Astrocyte of the cerebellum (primary cell): ENCODE measurements at regions not wholly inside any gene's neighbourhood (a gene's known extent, or its start where the extent isn't known, plus 50 kb on each side); places are given as distances from the start of the nearest gene placed in this dataset.

Source experiments
- DNase-seq: peaks from one replicate; pipeline ENCODE4 v3.0.0-alpha.2; 2011; ENCODE audit warnings: low read depth
- H3K4me3 ChIP-seq: 2 replicates; pipeline ENCODE4 v1.5.1; 2011; ENCODE audit warnings: mild to moderate bottlenecking, low read depth, low read length, moderate library complexity
- CTCF ChIP-seq: IDR thresholded peaks from 2 replicates; pipeline ENCODE4 v1.5.1; 2012; ENCODE audit warnings: low read length, low read depth, moderate library complexity, mild to moderate bottlenecking; ENCODE audit errors: missing control alignments
- in situ Hi-C: cut with HindIII; loops from 2 replicates; pipeline ENCODE4 v1.10.0; 2017; ENCODE audit warnings: low sequenced_read_pairs

DNA sequence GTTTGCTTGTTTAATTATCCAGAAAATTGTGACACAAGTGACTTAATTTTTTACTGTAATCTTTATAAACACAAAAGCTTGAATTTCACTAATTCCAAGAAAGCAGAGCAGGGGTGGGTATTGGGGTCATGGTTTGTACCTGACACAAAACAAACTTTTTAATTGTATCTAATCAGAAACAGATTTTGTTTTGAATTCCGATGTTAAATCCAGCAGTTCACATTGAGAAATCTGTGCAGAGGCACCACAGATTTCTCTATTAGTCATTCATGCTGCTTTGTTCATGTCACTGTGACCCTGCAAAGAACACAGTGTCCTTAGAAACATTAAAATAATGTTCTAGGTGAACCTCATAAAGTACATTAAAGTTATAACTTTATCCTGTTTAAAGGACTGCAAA is 443.4 kb downstream of the NYAP2 start:
- TF ChIP-seq CTCF, result no peak
- DNase-seq, result peak; percentile 49
- no peak overlapping the region for H3K4me3 ChIP-seq
- in situ Hi-C loops, result no loop called here

DNA sequence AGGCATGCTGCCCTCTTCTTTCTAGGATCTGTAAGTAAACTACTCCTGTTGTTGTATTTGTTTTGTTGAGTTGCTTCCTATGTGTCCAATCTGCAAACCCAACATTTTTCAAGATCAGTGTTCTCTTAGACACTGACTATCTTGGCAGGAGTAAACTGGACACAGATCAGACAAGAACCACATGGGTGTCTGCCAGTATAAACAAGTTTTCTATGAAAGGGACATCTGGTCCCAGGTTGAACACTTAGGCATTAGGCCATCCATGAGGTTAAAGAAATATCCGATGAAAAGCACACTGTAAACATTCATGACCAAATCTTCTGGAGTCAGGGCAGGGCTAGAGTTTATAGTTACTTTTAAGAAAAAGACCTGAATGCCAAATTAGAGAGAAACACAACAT is 441.8 kb downstream of the NYAP2 start:
- DNase-seq, result peak; percentile 53
- in situ Hi-C loops, result no loop called here
- no peak overlapping the region for H3K4me3 ChIP-seq

GRCh38 chr2:225837328-225837727 is 437.8 kb downstream of the NYAP2 start:
- H3K4me3 ChIP-seq, result no peak overlapping the region
- no peak for TF ChIP-seq CTCF
- in situ Hi-C loops, result no loop called here
- no peak for DNase-seq

More for the DNA sequence above, 441.8 kb downstream of the NYAP2 start:
- no peak for TF ChIP-seq CTCF

DNA sequence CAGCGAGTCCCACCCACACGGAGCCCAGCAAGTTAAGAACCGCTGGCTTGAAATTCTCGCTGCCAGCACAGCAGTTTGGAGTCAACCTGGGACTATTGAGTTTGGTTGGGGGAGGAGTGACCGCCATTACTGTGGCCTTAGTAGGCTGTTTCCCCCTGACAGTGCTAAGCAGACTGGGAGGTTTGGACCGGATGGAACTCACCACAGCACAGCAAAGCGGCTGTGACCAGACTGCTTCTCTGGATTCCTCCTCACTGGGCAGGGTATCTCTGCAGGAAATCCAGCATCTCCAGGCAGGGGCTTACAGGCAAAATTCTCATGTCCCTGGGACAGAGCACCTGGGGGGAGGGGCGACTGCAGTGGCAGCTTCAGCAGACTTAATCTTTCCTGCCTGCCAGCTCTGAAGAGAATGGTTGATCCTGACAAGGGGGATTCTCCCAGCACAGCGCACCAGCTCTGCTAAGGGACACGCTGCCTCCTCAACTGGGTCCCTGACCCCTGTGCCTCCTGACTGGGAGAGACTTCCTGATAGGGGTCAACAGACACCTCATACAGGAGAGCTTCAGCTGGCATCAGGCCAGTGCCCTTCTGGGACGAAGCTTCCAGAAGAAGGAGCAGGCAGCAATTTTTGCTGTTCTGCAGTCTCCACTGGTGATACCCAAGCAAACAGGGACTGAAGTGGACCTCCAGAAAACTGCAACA is 425.4 kb downstream of the NYAP2 start:
- DNase-seq, result no peak
- no peak overlapping the region for H3K4me3 ChIP-seq
- TF ChIP-seq CTCF, result no peak
- in situ Hi-C loops, result no loop called here

DNA sequence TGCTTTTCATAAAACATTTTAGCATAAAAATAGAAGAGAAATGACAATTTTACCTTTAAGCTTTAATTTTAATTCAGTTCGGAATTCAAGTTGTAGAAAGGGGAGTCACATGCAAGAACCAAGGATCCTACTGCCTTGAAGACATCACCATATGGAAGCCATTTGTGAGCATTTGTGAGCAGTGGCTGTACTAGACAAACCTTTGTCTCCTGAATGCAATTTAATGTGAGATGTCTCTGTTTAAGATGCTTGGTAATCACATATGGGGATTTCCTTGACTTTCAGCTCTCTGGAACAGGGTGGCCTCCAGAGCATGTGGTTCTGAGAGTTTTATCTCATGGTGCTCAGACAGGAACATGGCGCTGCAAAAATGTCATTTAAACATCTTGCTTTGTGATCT is 421.8 kb downstream of the NYAP2 start:
- in situ Hi-C loops, result no loop called here
- no peak for TF ChIP-seq CTCF
- DNase-seq, result no peak
- H3K4me3 ChIP-seq, result no peak overlapping the region

DNA sequence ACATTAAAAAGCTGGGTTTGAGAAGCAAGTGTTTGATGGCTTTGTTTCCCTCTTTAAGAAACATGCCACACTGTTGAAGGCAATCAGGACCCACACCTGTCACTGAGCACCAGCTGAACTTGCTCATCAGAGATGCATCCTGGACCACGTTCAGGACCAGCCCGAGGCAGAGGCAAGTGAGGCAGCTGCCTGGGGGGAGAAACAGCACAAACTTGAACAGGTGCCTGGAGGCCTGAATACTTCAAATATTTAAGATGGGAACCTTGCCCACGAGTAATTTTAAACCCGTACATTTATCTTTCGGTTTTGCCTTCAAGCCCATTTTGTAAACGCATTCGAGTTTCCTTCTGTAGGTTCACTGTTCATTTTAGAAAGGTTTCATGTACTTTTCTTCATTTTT is 421.3 kb downstream of the NYAP2 start:
- in situ Hi-C loops, result no loop called here
- peak; percentile 4 for DNase-seq
- TF ChIP-seq CTCF, result no peak
- no peak overlapping the region for H3K4me3 ChIP-seq
